ENCODE measurements at regions not wholly inside any gene's neighbourhood (a gene's known extent, or its start where the extent isn't known, plus 50 kb on each side); places are given as distances from the start of the nearest gene placed in this dataset.

- no peak for TF ChIP-seq CTCF (conservative IDR thresholded peaks at IDR 0.05)
- H3K27ac ChIP-seq, result no peak overlapping the region
These were observed 497.7 kb downstream of the FUT8 start for GRCh38 chr14:65910108-65910786.

GRCh38 chr14:65915125-65915524, 502.6 kb downstream of the FUT8 start:
- TF ChIP-seq CTCF (conservative IDR thresholded peaks at IDR 0.05), result no peak
- H3K27ac ChIP-seq, result no peak overlapping the region

- no peak for TF ChIP-seq CTCF (conservative IDR thresholded peaks at IDR 0.05)
- no peak overlapping the region for H3K27ac ChIP-seq
These were observed 503.5 kb downstream of the FUT8 start for GRCh38 chr14:65916055-65916454.

- no peak for TF ChIP-seq CTCF (conservative IDR thresholded peaks at IDR 0.05)
- no peak overlapping the region for H3K27ac ChIP-seq
These were observed 508.5 kb downstream of the FUT8 start for GRCh38 chr14:65920996-65921395.

GRCh38 chr14:65922142-65922541, 509.6 kb downstream of the FUT8 start:
- no peak overlapping the region for H3K27ac ChIP-seq
- no peak for TF ChIP-seq CTCF (conservative IDR thresholded peaks at IDR 0.05)

GRCh38 chr14:65926504-65926903, 514.0 kb downstream of the FUT8 start:
- no peak overlapping the region for H3K27ac ChIP-seq
- TF ChIP-seq CTCF (conservative IDR thresholded peaks at IDR 0.05), result no peak

GRCh38 chr14:65926935-65927700, 514.6 kb downstream of the FUT8 start:
- no peak overlapping the region for H3K27ac ChIP-seq
- no peak for TF ChIP-seq CTCF (conservative IDR thresholded peaks at IDR 0.05)
